ENCODE measurements at regions not wholly inside any gene's neighbourhood (a gene's known extent, or its start where the extent isn't known, plus 50 kb on each side); places are given as distances from the start of the nearest gene placed in this dataset.

DNA sequence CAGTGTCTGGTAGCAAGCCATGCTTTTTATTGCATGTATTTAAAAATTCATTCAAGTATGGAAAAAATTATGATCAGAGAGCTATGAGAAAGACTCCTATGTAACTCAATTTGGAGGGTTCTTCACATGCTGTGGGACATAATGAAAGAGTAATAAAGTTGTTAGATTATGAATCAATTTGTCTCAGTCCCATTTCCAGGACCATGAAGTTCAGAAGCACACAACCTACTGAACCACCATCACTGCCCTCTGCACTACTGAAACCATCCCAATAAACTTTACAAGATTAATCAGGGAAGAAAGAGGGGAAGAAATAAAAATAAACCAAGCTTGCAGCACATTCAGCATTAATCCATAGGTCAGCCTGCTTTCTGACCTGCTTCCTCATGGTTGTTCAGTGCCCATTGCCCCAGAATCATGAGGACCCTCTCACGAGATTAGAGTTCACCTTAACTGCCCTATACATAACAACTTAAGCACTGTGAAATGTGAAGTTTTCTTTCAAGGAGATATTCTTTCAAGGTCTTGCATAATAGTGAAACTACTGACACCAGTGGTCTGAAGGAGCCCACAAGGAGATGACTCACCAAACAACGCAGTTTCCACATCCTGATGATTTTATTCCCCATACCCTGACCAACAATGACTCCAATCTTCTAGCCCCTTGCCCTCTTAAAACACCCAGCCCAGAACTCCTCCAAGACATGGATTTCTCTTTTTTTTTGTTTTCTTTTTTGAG, 171.5 kb upstream of the ADCY1 start:
- TF ChIP-seq, protein P1, sequence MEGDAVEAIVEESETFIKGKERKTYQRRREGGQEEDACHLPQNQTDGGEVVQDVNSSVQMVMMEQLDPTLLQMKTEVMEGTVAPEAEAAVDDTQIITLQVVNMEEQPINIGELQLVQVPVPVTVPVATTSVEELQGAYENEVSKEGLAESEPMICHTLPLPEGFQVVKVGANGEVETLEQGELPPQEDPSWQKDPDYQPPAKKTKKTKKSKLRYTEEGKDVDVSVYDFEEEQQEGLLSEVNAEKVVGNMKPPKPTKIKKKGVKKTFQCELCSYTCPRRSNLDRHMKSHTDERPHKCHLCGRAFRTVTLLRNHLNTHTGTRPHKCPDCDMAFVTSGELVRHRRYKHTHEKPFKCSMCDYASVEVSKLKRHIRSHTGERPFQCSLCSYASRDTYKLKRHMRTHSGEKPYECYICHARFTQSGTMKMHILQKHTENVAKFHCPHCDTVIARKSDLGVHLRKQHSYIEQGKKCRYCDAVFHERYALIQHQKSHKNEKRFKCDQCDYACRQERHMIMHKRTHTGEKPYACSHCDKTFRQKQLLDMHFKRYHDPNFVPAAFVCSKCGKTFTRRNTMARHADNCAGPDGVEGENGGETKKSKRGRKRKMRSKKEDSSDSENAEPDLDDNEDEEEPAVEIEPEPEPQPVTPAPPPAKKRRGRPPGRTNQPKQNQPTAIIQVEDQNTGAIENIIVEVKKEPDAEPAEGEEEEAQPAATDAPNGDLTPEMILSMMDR (IDR thresholded peaks at IDR 0.05): no peak
- TF ChIP-seq POLR2A (IDR thresholded peaks at IDR 0.05): no peak
- TF ChIP-seq EP300 (IDR thresholded peaks at IDR 0.05): no peak

Measured in suprapubic skin (tissue), 3 donors.